Kidney glomerular epithelial cell (primary cell): ENCODE measurements at regions not wholly inside any gene's neighbourhood (a gene's known extent, or its start where the extent isn't known, plus 50 kb on each side); places are given as distances from the start of the nearest gene placed in this dataset.

Source experiments
- DNase-seq: peaks from one replicate; lab custom pipeline; 2025; lab: John Stamatoyannopoulos, UW

- DNase-seq: no peak
Measured at GRCh38 chr13:110773480-110773879, 60.0 kb downstream of the ING1 start.

DNA sequence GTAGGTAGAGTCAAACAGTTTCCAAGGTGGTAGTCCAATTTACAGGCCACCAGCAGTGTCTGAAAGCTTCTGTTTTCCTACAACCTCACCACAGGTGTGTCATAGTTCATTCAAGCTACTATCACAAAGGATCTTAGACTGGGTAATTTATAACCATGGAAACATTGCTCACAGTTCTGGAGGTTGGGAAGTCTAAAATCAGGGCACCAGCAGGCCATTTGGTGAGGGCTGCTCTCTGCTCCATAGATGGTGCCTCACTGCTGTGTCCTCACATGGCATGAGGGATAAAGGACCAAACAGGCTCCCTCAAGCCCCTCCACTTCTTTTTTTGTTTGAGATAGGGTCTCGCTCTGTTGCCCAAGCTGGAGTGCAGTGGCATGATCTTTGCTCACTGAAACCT, 60.6 kb downstream of the ING1 start:
- no peak for DNase-seq

- no peak for DNase-seq
Measured at GRCh38 chr13:110774490-110774889, 61.0 kb downstream of the ING1 start.

- DNase-seq: no peak
Measured at GRCh38 chr13:110775576-110775975, 62.1 kb downstream of the ING1 start.

GRCh38 chr13:110777251-110777820, 63.8 kb downstream of the ING1 start:
- DNase-seq: no peak

DNA sequence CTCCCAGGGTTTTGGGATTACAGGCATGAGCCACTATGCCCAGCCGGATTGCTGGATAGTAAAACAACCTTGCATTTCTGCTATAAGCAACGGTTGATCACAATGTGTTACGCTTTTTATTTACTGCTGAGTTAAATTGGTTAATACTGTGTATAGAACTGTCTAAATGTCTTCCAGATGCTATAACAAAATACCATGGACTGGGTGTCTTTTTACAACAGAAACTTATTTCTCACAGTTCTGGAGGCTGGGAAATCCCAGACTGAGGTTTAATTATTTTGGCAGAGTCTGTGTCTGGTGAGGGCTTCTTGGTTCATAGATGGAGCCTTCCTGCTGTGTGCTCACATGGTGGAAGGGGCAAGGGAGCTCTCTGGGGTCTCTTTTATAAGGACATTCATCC, 65.5 kb downstream of the ING1 start:
- no peak for DNase-seq

DNA sequence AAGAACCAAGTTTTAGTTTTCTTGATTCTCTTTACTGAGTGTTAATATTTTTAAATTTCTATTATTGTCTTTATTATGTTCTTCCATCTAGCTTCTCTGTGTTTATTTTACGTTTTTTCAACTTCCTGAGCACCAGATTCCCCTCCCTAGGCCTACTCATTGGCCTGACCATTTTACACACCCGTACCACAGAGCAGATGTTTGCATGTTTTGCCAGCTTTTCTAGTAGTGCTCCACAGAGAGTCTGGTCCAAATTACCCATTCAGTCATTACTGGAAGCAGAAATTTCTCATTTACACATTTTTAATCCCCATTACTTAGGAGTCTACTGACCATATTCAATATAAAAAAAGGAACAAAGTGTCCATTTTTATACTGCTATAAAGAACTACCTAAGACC, 66.9 kb downstream of the ING1 start:
- no peak for DNase-seq

- DNase-seq: no peak
Measured at GRCh38 chr13:110782185-110782584, 68.7 kb downstream of the ING1 start.

GRCh38 chr13:110784704-110785103, 71.2 kb downstream of the ING1 start:
- DNase-seq: no peak

GRCh38 chr13:110788778-110789177, 75.3 kb downstream of the ING1 start:
- no peak for DNase-seq

- no peak for DNase-seq
Measured at GRCh38 chr13:110789871-110790270, 76.4 kb downstream of the ING1 start.

DNA sequence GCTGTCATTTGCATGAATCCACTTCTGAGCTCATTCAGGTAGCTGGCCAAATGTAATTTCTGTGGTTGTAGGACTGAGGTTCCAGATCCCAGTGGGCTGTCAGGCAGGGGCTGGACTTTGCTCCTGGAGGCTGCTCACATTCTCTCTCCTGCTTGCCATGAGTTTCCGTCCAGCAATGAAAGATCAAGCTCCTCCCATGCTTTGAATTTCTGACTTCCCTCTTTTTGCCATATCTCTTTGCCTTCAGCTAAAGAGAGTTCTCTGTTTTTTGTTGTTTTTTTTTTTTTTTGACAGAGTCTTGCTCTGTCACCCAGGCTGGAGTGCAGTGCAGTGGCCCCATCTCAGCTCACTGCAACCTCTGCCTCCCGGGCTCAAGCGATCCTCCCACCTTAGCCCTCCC, 76.9 kb downstream of the ING1 start:
- no peak for DNase-seq

DNA sequence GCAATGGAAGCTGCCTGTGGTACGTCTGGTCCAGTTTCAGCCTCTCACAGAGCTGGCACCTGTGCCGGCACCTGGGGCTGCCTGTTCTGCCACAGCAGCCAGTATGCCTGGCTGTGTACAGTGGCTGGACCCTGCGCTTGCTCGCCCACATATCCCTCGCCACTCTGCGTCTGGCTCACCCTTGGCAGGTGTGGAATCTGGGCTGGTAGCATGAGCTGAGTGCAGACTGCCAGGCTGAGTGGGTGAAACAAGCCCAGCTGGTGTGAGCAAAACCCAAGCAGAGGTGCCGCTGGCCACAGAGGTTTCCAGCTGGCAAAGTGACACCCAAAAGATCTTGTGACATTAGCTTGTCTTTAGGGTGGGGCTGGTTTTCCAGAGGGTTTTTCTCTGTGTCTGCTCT, 80.7 kb downstream of the ING1 start:
- no peak for DNase-seq

- no peak for DNase-seq
Measured at GRCh38 chr13:110797230-110797877, 83.9 kb downstream of the ING1 start.

DNA sequence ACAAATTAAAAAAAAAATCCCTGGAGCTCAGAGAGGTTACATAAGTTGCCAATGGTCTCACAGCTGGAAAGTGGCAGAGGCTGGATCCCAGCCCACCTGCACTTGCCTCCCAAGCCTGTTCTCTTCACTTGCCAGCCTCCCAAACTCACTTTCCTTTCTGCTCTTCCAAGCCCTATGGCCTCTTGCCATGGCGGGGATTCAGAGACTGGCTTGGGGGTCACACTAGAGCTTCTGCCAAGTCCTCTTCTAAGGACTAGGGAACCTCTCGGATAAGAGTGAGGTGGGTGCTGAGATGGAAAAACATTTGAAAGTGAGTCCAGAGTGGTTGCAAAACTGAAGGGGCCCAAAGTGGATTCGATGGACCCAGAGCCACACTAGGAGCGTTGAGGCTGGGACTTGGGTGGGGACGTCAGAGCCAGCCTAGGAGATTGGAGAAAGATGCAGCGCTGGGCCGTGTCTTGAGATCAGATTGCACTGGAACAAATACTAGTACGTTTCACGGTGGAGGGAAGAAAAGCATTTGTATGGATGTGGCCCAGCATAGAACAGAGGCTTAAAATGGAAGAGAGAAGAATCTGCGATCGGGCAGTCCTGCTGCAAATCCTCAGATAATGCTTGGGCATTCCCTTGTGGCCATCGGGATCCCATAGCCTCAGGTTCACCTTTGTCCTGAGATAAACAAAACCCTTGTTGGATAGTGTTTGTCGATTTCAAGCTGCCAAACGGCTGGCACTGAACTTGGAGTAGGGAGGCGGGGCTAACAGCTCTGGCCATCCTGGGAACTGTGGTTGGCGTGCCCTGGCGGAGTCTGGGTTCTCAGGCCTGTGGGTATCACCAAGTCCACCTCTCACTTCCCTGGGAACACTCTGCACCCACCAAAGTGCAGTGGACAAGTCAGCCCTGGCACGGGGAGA, 84.8 kb downstream of the ING1 start:
- DNase-seq: no peak

DNA sequence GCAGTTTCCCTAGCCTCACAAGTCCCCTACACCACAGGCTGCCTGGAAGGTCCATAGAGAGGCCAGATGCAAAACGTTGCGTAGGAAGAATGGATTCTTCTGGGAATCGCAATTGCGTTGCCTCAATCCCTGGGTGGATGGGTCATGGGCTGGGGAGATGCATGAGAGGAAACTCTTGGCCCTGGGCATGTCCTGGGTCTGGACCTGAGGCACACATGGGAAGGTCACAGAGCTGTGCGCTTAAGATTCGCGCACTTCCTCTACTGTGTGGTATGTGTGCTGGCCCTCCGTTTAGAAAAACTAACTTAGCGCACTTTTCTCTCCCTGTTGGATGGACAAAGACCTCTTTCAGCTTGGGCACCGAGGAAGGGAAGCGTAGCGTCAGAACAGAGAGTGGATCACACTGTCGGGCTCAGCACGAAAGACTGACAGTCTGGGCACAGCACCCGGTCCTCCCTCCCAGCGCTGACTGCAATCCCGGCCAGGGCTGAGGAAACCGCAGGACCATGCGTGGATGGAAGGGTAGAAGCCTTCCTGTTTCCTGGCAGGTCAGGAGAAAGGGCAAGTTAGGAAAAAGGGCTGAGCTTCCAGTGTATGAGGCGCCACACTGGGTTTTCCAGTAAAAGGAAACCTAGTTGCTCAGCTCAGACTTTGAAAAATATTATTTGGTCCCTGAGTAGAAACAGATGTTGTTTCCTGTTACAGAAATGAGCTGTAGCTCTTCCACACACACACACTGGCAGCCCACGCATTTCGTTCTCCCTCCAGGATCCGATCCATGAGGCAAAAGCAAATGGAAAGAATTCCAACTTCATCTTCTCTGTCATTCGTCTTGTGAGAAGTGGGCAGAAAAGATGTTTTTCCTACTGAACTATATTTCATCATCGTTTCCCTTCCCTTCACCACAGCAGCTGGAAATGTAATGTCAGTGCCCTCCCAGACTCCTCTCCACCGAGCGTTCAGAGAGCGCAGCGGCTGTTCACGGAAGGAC, 86.0 kb downstream of the ING1 start:
- DNase-seq: no peak

GRCh38 chr13:110801044-110801443, 87.5 kb downstream of the ING1 start:
- DNase-seq: no peak

- DNase-seq: no peak
Measured at GRCh38 chr13:110802260-110802659, 88.8 kb downstream of the ING1 start.

DNA sequence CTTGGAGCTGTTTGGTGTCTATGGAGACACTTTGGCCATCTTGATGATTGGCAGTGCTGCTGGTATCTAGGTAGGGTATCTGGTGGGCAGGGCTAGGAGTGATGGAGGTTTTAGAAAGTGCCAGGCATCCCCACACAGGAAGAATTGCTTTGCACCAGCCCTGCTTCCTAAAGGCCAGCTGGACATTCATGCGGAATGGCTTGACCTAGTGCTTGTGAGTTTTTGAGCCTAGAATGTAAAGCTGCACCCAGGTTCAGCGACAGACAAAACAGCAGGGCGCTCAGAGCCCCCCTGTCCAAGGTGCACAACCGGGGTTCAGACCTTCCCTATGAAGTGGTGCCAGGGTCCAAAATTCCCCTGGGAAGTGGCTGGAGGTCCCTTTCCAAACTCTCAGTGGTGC, 93.1 kb downstream of the ING1 start:
- no peak for DNase-seq

DNA sequence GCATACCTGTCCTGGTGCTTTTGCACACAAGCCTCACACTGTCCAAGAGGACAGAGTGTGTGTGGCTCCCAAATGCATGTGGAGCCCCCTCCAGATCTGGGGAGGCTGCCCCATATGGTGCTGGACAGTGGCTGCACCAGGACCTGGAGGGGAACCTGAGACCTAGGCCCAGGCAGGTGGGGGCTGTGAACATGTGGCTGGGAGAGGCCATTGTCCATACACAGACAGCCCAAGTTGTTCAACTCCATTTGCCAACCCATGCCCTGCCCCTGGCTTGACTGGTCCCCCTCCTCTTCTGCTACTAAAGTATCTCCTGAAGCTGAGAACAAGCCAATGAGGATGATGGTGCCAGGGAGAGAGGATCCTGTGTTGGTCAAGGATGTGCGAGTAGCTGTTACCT, 94.0 kb downstream of the ING1 start:
- no peak for DNase-seq

- no peak for DNase-seq
Measured at GRCh38 chr13:110808138-110808537, 94.6 kb downstream of the ING1 start.

DNA sequence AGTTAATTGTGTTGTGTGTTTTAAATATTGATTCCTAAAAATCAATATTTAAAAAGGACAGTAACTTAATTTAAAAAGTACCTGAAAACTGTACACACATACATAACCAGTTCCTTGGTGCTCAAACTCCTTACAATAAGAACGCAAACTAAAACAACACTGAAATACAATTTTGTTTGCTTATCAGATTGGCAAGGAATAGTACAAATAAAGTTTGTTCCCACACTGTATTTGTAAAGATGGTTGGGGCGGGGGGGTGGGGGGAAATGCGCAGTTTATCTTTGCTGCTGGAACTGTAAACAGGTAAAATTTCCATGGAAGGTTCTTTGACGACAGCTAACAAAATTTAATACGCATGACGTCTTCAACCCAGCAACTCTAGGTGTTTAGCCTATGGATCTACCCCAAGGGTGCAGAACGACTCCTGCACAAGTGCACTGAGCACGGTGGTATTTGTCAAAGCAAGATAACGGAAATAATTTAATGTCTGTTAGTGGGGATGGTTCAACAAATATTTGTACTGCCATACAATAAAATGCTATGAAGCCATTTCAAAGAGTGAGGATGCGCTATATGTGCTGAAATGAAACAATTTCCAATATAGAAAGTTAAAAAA, 96.5 kb downstream of the ING1 start:
- DNase-seq: no peak
